ENCODE measurements at regions not wholly inside any gene's neighbourhood (a gene's known extent, or its start where the extent isn't known, plus 50 kb on each side); places are given as distances from the start of the nearest gene placed in this dataset.

DNA sequence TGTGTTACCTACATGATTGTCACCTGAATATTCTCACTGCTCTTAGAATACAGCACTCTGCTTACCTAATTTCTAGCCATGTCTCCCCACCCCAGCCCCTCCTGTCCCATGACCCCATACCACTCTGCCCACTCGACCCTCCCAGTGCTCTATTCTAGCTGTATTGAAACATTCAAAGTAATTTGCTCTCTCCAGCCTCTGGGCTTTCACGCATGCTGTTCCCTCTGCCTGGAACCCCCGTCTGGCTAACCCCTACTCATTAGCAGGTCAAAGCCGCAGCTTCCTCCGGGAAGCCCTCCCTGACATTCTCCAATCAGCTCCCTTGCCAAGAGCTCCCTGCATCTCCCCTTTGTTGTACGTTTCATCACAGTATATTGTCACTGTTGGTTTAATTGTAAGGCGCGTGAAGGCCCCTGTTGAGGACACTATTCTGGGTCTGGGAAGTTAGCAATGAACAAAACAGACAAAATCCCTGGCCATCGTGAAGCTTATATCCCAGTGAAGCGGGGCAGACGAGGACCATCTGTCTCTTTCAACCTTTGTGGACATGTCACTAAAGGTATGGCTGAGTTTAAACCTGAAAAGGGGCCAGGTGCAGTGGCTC is 72.3 kb upstream of the LHX1 start:
- H3K4me1 ChIP-seq (ENCODE audit: control insufficient read depth, insufficient read depth, low read length, unreplicated experiment) = no peaks in the 10 kb centered on the region
- peaks cover 27% of the 10 kb centered on the region for H3K27me3 ChIP-seq (ENCODE audit: insufficient read depth, low read length)

GRCh38 chr17:36867716-36868341 is 69.4 kb upstream of the LHX1 start:
- Histone ChIP-seq H2AFZ (ENCODE audit: low read length, unreplicated experiment) (no peak overlapping the region), H3K4me1 (ENCODE audit: control insufficient read depth, insufficient read depth, low read length, unreplicated experiment) (no peaks in the 10 kb centered on the region), H3K27me3 (ENCODE audit: insufficient read depth, low read length) (peaks cover 50% of the 10 kb centered on the region), H3K79me2 (ENCODE audit: control insufficient read depth, insufficient read depth, low read length, unreplicated experiment) (no peaks in the 10 kb centered on the region), H3K36me3 (ENCODE audit: insufficient read depth, low read length) (no peaks in the 10 kb centered on the region), H3K27ac (ENCODE audit: low read depth, low read length) (no peak overlapping the region), H3K4me3 (ENCODE audit: low read depth, low read length) (no peak overlapping the region)

More for the DNA sequence above, 72.3 kb upstream of the LHX1 start:
- Histone ChIP-seq H2AFZ (ENCODE audit: low read length, unreplicated experiment) (no peak overlapping the region), H3K27ac (ENCODE audit: low read depth, low read length) (no peak overlapping the region), H3K79me2 (ENCODE audit: control insufficient read depth, insufficient read depth, low read length, unreplicated experiment) (no peaks in the 10 kb centered on the region), H3K4me3 (ENCODE audit: low read depth, low read length) (no peak overlapping the region), H3K36me3 (ENCODE audit: insufficient read depth, low read length) (no peaks in the 10 kb centered on the region)

DNA sequence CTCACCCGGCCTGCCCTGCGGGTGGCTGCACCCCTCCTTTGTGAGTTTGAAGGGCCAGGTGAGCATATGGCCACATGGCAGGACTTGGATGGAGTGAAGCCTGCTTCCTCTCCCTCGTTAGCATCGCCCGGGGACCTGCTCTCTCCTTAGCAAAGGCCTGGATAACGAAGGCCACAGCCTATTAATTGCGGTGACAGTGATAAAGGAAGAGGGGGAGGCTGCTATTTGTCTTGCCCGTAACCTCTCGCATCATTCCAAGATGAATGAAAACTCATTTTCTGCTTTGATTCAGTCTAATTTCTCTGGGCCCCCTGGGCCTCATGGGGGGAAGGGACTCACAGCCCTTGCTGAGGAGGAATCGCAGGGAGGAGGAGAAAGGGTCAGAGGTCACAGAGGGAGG is 68.5 kb upstream of the LHX1 start:
- H3K4me3 ChIP-seq (ENCODE audit: low read depth, low read length) = no peak overlapping the region

GRCh38 chr17:36869441-36869840 is 67.8 kb upstream of the LHX1 start:
- peaks cover 62% of the 10 kb centered on the region for H3K27me3 ChIP-seq (ENCODE audit: insufficient read depth, low read length)
- H3K27ac ChIP-seq (ENCODE audit: low read depth, low read length) = no peak overlapping the region
- no peak overlapping the region for H3K4me3 ChIP-seq (ENCODE audit: low read depth, low read length)
- H3K79me2 ChIP-seq (ENCODE audit: control insufficient read depth, insufficient read depth, low read length, unreplicated experiment) = no peaks in the 10 kb centered on the region
- H3K36me3 ChIP-seq (ENCODE audit: insufficient read depth, low read length) = no peaks in the 10 kb centered on the region
- H2AFZ ChIP-seq (ENCODE audit: low read length, unreplicated experiment) = no peak overlapping the region
- H3K4me1 ChIP-seq (ENCODE audit: control insufficient read depth, insufficient read depth, low read length, unreplicated experiment) = no peaks in the 10 kb centered on the region

More for the DNA sequence above, 68.5 kb upstream of the LHX1 start:
- peaks cover 60% of the 10 kb centered on the region for H3K27me3 ChIP-seq (ENCODE audit: insufficient read depth, low read length)
- no peaks in the 10 kb centered on the region for H3K36me3 ChIP-seq (ENCODE audit: insufficient read depth, low read length)
- H3K4me1 ChIP-seq (ENCODE audit: control insufficient read depth, insufficient read depth, low read length, unreplicated experiment) = no peaks in the 10 kb centered on the region
- H3K79me2 ChIP-seq (ENCODE audit: control insufficient read depth, insufficient read depth, low read length, unreplicated experiment) = no peaks in the 10 kb centered on the region
- H2AFZ ChIP-seq (ENCODE audit: low read length, unreplicated experiment) = no peak overlapping the region
- H3K27ac ChIP-seq (ENCODE audit: low read depth, low read length) = no peak overlapping the region

GRCh38 chr17:36869856-36870719 is 67.2 kb upstream of the LHX1 start:
- H3K27ac ChIP-seq (ENCODE audit: low read depth, low read length) = no peak overlapping the region
- no peak overlapping the region for H2AFZ ChIP-seq (ENCODE audit: low read length, unreplicated experiment)

DNA sequence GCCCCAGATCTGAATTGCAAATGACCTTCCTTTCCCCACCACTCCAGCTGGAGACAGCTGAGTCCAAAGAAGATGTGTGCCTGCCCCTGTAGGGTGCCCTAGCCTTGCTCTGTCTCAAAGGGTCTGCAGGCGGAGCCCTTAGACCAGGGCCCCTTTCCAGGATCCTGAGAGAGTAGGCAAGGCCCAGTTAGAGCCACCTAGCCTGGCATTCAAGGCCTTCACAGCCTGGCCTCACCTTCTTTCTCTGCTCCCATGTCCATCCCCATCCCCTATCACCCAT is 66.6 kb upstream of the LHX1 start:
- Histone ChIP-seq H3K27me3 (ENCODE audit: insufficient read depth, low read length) (peaks cover 56% of the 10 kb centered on the region), H3K79me2 (ENCODE audit: control insufficient read depth, insufficient read depth, low read length, unreplicated experiment) (no peaks in the 10 kb centered on the region), H2AFZ (ENCODE audit: low read length, unreplicated experiment) (no peak overlapping the region)

More at GRCh38 chr17:36869856-36870719, 67.2 kb upstream of the LHX1 start:
- Histone ChIP-seq H3K27me3 (ENCODE audit: insufficient read depth, low read length) (peaks cover 59% of the 10 kb centered on the region), H3K79me2 (ENCODE audit: control insufficient read depth, insufficient read depth, low read length, unreplicated experiment) (no peaks in the 10 kb centered on the region), H3K36me3 (ENCODE audit: insufficient read depth, low read length) (no peaks in the 10 kb centered on the region), H3K4me3 (ENCODE audit: low read depth, low read length) (no peak overlapping the region), H3K4me1 (ENCODE audit: control insufficient read depth, insufficient read depth, low read length, unreplicated experiment) (no peaks in the 10 kb centered on the region)

DNA sequence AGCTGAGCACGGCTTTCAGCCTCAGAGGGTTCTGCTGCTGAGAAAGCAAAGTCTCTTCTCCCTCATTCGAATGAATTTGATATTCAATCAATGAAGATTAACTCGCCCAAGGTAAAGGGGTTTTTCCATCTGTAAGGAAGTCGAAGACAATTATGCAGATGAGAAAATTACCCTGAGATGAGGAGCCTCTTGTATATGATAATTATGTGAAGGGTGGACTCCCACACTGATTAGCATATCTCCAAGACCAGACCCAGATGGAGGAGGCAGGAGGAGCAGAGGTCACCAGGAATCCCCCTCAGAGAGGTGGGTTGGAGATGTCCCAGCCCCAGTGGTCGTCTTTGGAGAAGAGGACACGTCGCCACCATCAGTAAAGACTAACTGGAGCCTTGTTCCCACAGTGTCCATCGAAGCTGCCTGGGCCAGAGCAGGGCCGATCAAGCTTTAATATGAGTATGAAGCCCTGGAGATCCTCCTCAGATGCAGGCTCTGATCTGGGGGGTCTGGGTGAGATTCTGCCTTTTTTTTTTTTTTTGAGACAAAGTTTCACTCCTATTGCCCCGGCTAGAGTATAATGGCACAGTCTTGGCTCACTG is 61.5 kb upstream of the LHX1 start:
- Histone ChIP-seq H3K79me2 (ENCODE audit: control insufficient read depth, insufficient read depth, low read length, unreplicated experiment) (no peaks in the 10 kb centered on the region), H3K36me3 (ENCODE audit: insufficient read depth, low read length) (no peaks in the 10 kb centered on the region), H3K4me3 (ENCODE audit: low read depth, low read length) (no peak overlapping the region), H2AFZ (ENCODE audit: low read length, unreplicated experiment) (no peak overlapping the region), H3K4me1 (ENCODE audit: control insufficient read depth, insufficient read depth, low read length, unreplicated experiment) (no peaks in the 10 kb centered on the region), H3K27me3 (ENCODE audit: insufficient read depth, low read length) (peaks cover 66% of the 10 kb centered on the region), H3K27ac (ENCODE audit: low read depth, low read length) (no peak overlapping the region)

More for the DNA sequence above, 66.6 kb upstream of the LHX1 start:
- no peak overlapping the region for H3K4me3 ChIP-seq (ENCODE audit: low read depth, low read length)
- no peaks in the 10 kb centered on the region for H3K4me1 ChIP-seq (ENCODE audit: control insufficient read depth, insufficient read depth, low read length, unreplicated experiment)
- H3K36me3 ChIP-seq (ENCODE audit: insufficient read depth, low read length) = no peaks in the 10 kb centered on the region
- H3K27ac ChIP-seq (ENCODE audit: low read depth, low read length) = no peak overlapping the region

DNA sequence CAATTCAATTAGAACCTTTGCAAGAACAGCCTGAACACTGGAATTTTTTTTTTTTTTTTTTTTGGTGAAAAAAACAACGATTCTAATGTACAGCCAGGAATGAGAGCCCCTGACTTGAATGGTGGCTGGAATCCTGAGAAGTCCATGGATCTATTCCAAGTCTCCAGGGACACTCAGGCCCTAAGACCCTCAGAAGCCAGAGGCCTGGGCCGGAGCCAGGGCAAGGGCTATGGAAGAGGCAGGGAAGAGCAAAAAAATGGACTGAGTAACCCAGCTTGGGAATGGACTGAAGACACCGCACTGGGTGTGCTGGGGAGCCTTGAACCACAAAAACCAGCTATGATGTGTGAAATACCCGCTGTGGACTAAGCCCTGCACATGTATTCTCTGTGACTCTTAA is 60.3 kb upstream of the LHX1 start:
- no peak overlapping the region for H2AFZ ChIP-seq (ENCODE audit: low read length, unreplicated experiment)
- H3K4me3 ChIP-seq (ENCODE audit: low read depth, low read length) = no peak overlapping the region
- no peaks in the 10 kb centered on the region for H3K4me1 ChIP-seq (ENCODE audit: control insufficient read depth, insufficient read depth, low read length, unreplicated experiment)
- H3K79me2 ChIP-seq (ENCODE audit: control insufficient read depth, insufficient read depth, low read length, unreplicated experiment) = no peaks in the 10 kb centered on the region
- H3K36me3 ChIP-seq (ENCODE audit: insufficient read depth, low read length) = no peaks in the 10 kb centered on the region
- H3K27me3 ChIP-seq (ENCODE audit: insufficient read depth, low read length) = peaks cover 67% of the 10 kb centered on the region
- H3K27ac ChIP-seq (ENCODE audit: low read depth, low read length) = no peak overlapping the region

DNA sequence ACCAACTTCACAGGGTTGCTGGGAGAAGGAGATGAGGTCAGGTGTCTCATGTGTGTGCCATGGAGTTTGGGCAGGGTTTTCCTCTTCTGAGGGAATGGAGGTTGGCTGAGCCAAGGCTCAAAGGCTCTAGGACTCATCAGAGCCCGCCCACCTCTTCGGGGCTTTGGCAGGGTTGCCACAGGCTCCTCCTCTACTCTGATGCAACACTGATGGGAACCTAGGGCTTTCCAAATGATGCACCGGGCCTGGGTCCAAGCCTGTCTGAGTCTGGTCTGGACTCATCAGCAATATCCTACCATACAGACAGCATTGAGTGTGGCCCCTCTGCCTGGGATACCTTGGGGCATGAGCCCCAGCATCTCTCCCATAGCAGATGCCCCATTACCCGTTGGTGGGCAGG is 59.5 kb upstream of the LHX1 start:
- H2AFZ ChIP-seq (ENCODE audit: low read length, unreplicated experiment) = no peak overlapping the region
- no peaks in the 10 kb centered on the region for H3K79me2 ChIP-seq (ENCODE audit: control insufficient read depth, insufficient read depth, low read length, unreplicated experiment)

DNA sequence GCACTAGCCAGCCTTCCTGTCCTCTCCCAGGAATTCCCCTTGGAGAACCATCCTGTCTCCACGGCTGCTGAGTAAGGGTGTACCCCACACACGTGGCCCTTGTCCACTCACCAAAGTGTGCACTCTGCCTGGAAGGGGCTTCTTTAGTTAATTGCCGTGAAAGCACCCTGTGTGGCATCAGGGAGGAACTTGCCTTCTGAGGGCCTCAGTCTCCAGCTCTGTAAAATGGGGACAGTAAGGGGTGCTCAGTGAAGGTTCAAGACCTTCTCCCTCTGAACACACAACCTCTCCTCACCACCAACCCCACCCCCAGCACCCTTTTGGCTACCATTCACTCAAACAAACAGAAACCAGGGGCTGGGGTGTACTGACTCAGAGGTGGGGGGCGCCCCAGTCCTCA is 59.1 kb upstream of the LHX1 start:
- Histone ChIP-seq H3K79me2 (ENCODE audit: control insufficient read depth, insufficient read depth, low read length, unreplicated experiment) (no peaks in the 10 kb centered on the region), H3K36me3 (ENCODE audit: insufficient read depth, low read length) (no peaks in the 10 kb centered on the region), H3K4me1 (ENCODE audit: control insufficient read depth, insufficient read depth, low read length, unreplicated experiment) (no peaks in the 10 kb centered on the region), H3K4me3 (ENCODE audit: low read depth, low read length) (no peak overlapping the region), H3K27me3 (ENCODE audit: insufficient read depth, low read length) (peaks cover 66% of the 10 kb centered on the region), H2AFZ (ENCODE audit: low read length, unreplicated experiment) (no peak overlapping the region), H3K27ac (ENCODE audit: low read depth, low read length) (no peak overlapping the region)

More for the DNA sequence above, 59.5 kb upstream of the LHX1 start:
- Histone ChIP-seq H3K4me1 (ENCODE audit: control insufficient read depth, insufficient read depth, low read length, unreplicated experiment) (no peaks in the 10 kb centered on the region), H3K27ac (ENCODE audit: low read depth, low read length) (no peak overlapping the region), H3K36me3 (ENCODE audit: insufficient read depth, low read length) (no peaks in the 10 kb centered on the region), H3K4me3 (ENCODE audit: low read depth, low read length) (no peak overlapping the region), H3K27me3 (ENCODE audit: insufficient read depth, low read length) (peaks cover 68% of the 10 kb centered on the region)
